ENCODE measurements at regions not wholly inside any gene's neighbourhood (a gene's known extent, or its start where the extent isn't known, plus 50 kb on each side); places are given as distances from the start of the nearest gene placed in this dataset.

DNA sequence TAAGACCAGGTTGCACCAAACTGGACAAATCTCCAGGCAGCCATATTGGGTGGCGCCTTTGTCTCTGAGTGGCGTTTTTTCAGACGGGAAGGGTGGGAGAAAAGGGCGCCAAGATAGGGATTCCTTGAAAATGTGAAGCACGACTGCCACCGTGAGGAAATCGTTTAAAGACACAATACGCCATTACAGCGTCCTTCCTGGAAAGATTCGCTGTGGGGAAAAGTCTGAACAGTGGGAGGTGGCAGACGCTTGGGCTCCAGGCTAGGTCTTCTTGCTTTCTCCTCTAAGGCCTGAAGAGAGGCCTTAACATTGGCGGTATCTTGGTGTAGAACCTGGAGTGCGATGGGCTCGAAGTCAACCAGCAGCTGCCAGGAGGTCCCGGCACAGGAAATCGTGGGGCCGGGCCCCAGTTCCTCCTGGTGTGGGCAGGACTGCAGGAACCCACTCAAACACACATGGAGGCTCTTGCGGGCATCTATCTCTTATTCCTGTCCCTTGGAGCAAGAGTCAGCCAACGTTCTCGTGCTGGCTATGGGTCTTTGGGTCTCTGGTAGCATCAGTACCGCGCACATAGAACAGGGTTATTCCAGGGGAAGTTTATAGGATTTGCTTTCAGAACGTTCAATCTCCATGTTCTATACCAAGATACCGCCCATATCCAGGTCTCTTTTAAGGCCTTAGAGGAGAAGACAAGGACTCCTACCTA lies 208.8 kb downstream of the OR13H1 start:
- TF ChIP-seq, protein P1, sequence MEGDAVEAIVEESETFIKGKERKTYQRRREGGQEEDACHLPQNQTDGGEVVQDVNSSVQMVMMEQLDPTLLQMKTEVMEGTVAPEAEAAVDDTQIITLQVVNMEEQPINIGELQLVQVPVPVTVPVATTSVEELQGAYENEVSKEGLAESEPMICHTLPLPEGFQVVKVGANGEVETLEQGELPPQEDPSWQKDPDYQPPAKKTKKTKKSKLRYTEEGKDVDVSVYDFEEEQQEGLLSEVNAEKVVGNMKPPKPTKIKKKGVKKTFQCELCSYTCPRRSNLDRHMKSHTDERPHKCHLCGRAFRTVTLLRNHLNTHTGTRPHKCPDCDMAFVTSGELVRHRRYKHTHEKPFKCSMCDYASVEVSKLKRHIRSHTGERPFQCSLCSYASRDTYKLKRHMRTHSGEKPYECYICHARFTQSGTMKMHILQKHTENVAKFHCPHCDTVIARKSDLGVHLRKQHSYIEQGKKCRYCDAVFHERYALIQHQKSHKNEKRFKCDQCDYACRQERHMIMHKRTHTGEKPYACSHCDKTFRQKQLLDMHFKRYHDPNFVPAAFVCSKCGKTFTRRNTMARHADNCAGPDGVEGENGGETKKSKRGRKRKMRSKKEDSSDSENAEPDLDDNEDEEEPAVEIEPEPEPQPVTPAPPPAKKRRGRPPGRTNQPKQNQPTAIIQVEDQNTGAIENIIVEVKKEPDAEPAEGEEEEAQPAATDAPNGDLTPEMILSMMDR (IDR thresholded peaks at IDR 0.05): peak; percentile 42
- TF ChIP-seq EZH2phosphoT487 (IDR thresholded peaks at IDR 0.05; ENCODE audit: borderline replicate concordance, low read depth) (no peak), SIN3A (IDR thresholded peaks at IDR 0.05; ENCODE audit: borderline replicate concordance, low read depth, low read length) (no peak), MXI1 (IDR thresholded peaks at IDR 0.05; ENCODE audit: low read depth, low read length) (0 out of 2 replicates have a peak, but pooled peaks have one; percentile 18)

Measured in SK-N-SH (cell line).